NCI-H2171 treated with DMSO at 0.1 percent for 48 hours (cell line): ENCODE measurements at regions not wholly inside any gene's neighbourhood (a gene's known extent, or its start where the extent isn't known, plus 50 kb on each side); places are given as distances from the start of the nearest gene placed in this dataset.

Experiments
- DNase-seq: peaks from one replicate; lab custom pipeline; 2025; lab: John Stamatoyannopoulos, UW

GRCh38 chr11:33646629-33647028 is 54.0 kb downstream of the C11orf91 start:
- no peak for DNase-seq

- DNase-seq, result no peak
Measured at GRCh38 chr11:33646168-33646567, 54.5 kb downstream of the C11orf91 start.

- DNase-seq, result no peak
Measured at GRCh38 chr11:33645686-33646085, 54.9 kb downstream of the C11orf91 start.

GRCh38 chr11:33643167-33643824 is 57.3 kb downstream of the C11orf91 start:
- DNase-seq, result no peak

GRCh38 chr11:33642461-33643166 is 58.0 kb downstream of the C11orf91 start:
- no peak for DNase-seq

- no peak for DNase-seq
Measured at GRCh38 chr11:33640730-33641371, 59.8 kb downstream of the C11orf91 start.

- DNase-seq, result no peak
Measured at GRCh38 chr11:33638608-33639007, 62.0 kb downstream of the C11orf91 start.

- DNase-seq, result no peak
Measured at GRCh38 chr11:33636104-33636503, 64.5 kb downstream of the C11orf91 start.

- no peak for DNase-seq
Measured at GRCh38 chr11:33635161-33635560, 65.5 kb downstream of the C11orf91 start.

- DNase-seq, result no peak
Measured at GRCh38 chr11:33634291-33634834, 66.3 kb downstream of the C11orf91 start.

- peak; percentile 50 for DNase-seq
Measured at GRCh38 chr11:33633251-33634003, 67.2 kb downstream of the C11orf91 start.

- no peak for DNase-seq
Measured at GRCh38 chr11:33631749-33632091, 68.9 kb downstream of the C11orf91 start.

- DNase-seq, result no peak
Measured at GRCh38 chr11:33630936-33631748, 69.5 kb downstream of the C11orf91 start.

- peak; percentile 39 for DNase-seq
Measured at GRCh38 chr11:33624083-33624482, 76.5 kb downstream of the C11orf91 start.

- DNase-seq, result no peak
Measured at GRCh38 chr11:33622806-33623205, 77.8 kb downstream of the C11orf91 start.

GRCh38 chr11:33622186-33622585 is 78.4 kb downstream of the C11orf91 start:
- DNase-seq, result no peak

- no peak for DNase-seq
Measured at GRCh38 chr11:33620423-33621171, 80.0 kb downstream of the C11orf91 start.

GRCh38 chr11:33618956-33619355 is 81.7 kb downstream of the C11orf91 start:
- no peak for DNase-seq

- DNase-seq, result no peak
Measured at GRCh38 chr11:33618351-33618710, 82.3 kb downstream of the C11orf91 start.

GRCh38 chr11:33617672-33618350 is 82.8 kb downstream of the C11orf91 start:
- DNase-seq, result no peak
